PC-3 (cell line): ENCODE measurements at regions not wholly inside any gene's neighbourhood (a gene's known extent, or its start where the extent isn't known, plus 50 kb on each side); places are given as distances from the start of the nearest gene placed in this dataset.

Experiments
- CTCF ChIP-seq: fragments of 300-600 bp; sonication (generic); conservative IDR thresholded peaks from 2 replicates; pipeline ENCODE4 v1.5.1; 2017; ENCODE audit warnings: antibody characterized with exemption, low read depth, mild to moderate bottlenecking, low read length
- EZH2phosphoT487 ChIP-seq: fragments of 300-600 bp; sonication (generic); IDR thresholded peaks from 2 replicates; pipeline ENCODE4 v1.6.1; 2018; ENCODE audit warnings: mild to moderate bottlenecking, antibody characterized with exemption, low read length, borderline replicate concordance

GRCh38 chr10:81428456-81429134 lies 446.4 kb upstream of the NRG3 start:
- TF ChIP-seq CTCF (no peak), EZH2phosphoT487 (no peak)
